SU-DHL-6 (cell line): ENCODE measurements at regions not wholly inside any gene's neighbourhood (a gene's known extent, or its start where the extent isn't known, plus 50 kb on each side); places are given as distances from the start of the nearest gene placed in this dataset.

Experiments
- H2AFZ ChIP-seq: fragments of 200-600 bp; sonication (generic); 2 replicates; pipeline ENCODE4 v1.6.1; 2014; ENCODE audit warnings: low read depth, mild to moderate bottlenecking, moderate library complexity, mixed read lengths, antibody characterized with exemption, low read length; ENCODE audit not compliant: severe bottlenecking
- H3F3A ChIP-seq: fragments of 200-600 bp; shearing (Covaris generic); 2 replicates; pipeline ENCODE4 v1.6.0; 2016; ENCODE audit warnings: antibody characterized with exemption, mild to moderate bottlenecking; ENCODE audit not compliant: insufficient read depth
- H3K27ac ChIP-seq: fragments of 200-600 bp; sonication (generic); 2 replicates; pipeline ENCODE4 v1.5.1; 2016; ENCODE audit warnings: low read depth, mild to moderate bottlenecking, low read length, moderate library complexity, mixed read lengths
- H3K27me3 ChIP-seq: fragments of 200-600 bp; sonication (generic), shearing (Covaris generic); 2 replicates; pipeline ENCODE4 v1.6.0; 2014; ENCODE audit warnings: mild to moderate bottlenecking, low read length
- H3K36me3 ChIP-seq: fragments of 200-600 bp; sonication (generic); 2 replicates; pipeline ENCODE4 v1.6.1; 2014; ENCODE audit warnings: mild to moderate bottlenecking, low read length, mixed read lengths
- H3K4me2 ChIP-seq: fragments of 300-600, 200-600 bp; shearing (Covaris generic), sonication (generic); 2 replicates; pipeline ENCODE4 v1.6.0; 2014; ENCODE audit warnings: low read length, low read depth, mild to moderate bottlenecking; ENCODE audit not compliant: poor library complexity, severe bottlenecking
- H3K4me3 ChIP-seq: fragments of 200-600 bp; sonication (generic); 2 replicates; pipeline ENCODE4 v1.5.1; 2014; ENCODE audit warnings: antibody characterized with exemption, low read length, mild to moderate bottlenecking, mixed read lengths; ENCODE audit not compliant: insufficient read depth, poor library complexity, severe bottlenecking
- H3K79me2 ChIP-seq: fragments of 200-600 bp; sonication (generic); 2 replicates; pipeline ENCODE4 v1.6.1; 2014; ENCODE audit warnings: mild to moderate bottlenecking, low read length, moderate library complexity; ENCODE audit not compliant: insufficient read depth
- H3K9ac ChIP-seq: fragments of 200-600 bp; sonication (generic); 2 replicates; pipeline ENCODE4 v1.7.0; 2014; ENCODE audit warnings: mild to moderate bottlenecking, low read length
- H3K9me2 ChIP-seq: fragments of 200-600 bp; sonication (generic); replicated peaks from 2 replicates; pipeline ENCODE4 v1.6.1; 2014; ENCODE audit warnings: low read length; ENCODE audit not compliant: insufficient read depth
- H3K9me3 ChIP-seq: fragments of 200-600 bp; sonication (generic); 2 replicates; pipeline ENCODE4 v1.6.1; 2014; ENCODE audit warnings: low read length, mixed read lengths; ENCODE audit not compliant: insufficient read depth
- H4K20me1 ChIP-seq: fragments of 200-600 bp; sonication (generic); 2 replicates; pipeline ENCODE4 v1.6.1; 2014; ENCODE audit warnings: low read depth, mild to moderate bottlenecking, antibody characterized with exemption, low read length, moderate library complexity, mixed read lengths
- EZH2phosphoT487 ChIP-seq: fragments of 200-600 bp; sonication (generic), shearing (Covaris generic); conservative IDR thresholded peaks from 2 replicates; pipeline ENCODE4 v1.6.1; 2018; ENCODE audit warnings: mild to moderate bottlenecking, antibody characterized with exemption, low read length, moderate library complexity, mixed read lengths
- TF ChIP-seq, protein P1 (sequence below): fragments of 200-600 bp; sonication (generic); IDR thresholded peaks from one replicate; pipeline ENCODE4 v1.5.1; 2017; ENCODE audit warnings: antibody characterized with exemption, mild to moderate bottlenecking, low read length, moderate library complexity; ENCODE audit not compliant: insufficient read depth, poor library complexity, severe bottlenecking

DNA sequence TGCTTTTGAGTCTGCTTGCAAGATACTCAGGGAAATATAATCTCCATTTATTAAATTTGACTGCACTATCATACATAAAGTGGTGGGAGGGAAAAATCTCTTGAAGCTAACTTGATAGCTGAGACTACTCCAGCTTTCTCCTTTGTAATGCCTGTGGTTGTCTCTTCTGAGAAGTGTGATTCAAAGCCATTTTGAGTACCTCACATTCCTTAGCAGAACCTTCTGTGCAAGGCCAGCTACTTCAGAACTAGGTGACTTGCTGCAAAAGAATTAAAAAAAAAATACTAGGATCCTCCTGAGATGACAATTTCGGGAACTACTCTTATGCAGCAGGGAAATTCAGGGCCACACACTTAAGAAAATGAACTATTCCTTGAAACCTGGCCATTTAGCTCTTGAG is 294.8 kb downstream of the MDFIC start:
- H3K79me2 ChIP-seq, result no peaks in the 10 kb centered on the region
- no peak overlapping the region for H3K27ac ChIP-seq
- no peaks in the 10 kb centered on the region for H3K9me3 ChIP-seq
- H3K4me3 ChIP-seq, result no peak overlapping the region
- TF ChIP-seq, protein P1, sequence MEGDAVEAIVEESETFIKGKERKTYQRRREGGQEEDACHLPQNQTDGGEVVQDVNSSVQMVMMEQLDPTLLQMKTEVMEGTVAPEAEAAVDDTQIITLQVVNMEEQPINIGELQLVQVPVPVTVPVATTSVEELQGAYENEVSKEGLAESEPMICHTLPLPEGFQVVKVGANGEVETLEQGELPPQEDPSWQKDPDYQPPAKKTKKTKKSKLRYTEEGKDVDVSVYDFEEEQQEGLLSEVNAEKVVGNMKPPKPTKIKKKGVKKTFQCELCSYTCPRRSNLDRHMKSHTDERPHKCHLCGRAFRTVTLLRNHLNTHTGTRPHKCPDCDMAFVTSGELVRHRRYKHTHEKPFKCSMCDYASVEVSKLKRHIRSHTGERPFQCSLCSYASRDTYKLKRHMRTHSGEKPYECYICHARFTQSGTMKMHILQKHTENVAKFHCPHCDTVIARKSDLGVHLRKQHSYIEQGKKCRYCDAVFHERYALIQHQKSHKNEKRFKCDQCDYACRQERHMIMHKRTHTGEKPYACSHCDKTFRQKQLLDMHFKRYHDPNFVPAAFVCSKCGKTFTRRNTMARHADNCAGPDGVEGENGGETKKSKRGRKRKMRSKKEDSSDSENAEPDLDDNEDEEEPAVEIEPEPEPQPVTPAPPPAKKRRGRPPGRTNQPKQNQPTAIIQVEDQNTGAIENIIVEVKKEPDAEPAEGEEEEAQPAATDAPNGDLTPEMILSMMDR, result no peak
- no peak for TF ChIP-seq EZH2phosphoT487
- H3K27me3 ChIP-seq, result no peaks in the 10 kb centered on the region
- H4K20me1 ChIP-seq, result no peaks in the 10 kb centered on the region
- no peaks in the 10 kb centered on the region for H3F3A ChIP-seq
- no peak overlapping the region for H3K9ac ChIP-seq
- H2AFZ ChIP-seq, result no peak overlapping the region
- H3K36me3 ChIP-seq, result no peaks in the 10 kb centered on the region
- no peaks in the 10 kb centered on the region for H3K9me2 ChIP-seq
- H3K4me2 ChIP-seq, result no peak overlapping the region

DNA sequence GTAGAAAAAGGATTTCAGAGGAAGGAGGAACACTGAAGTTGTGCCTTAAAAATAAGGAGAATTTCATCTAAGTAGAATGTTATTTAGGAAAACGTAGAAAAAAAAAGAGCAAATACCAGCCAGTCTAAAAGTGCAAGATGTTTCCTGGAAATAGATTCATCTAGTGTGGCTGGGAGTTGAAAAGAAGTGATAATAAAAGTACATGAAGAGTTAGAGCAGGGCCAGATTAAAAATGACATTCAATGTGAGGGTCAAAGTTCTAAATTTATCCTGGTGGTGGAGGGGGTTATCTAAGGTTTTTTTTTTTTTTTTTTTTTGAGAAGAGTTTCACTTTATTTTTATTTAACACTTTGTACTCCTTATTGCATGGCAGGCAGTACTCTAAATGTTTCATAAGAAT is 289.3 kb downstream of the MDFIC start:
- TF ChIP-seq EZH2phosphoT487, result no peak
- TF ChIP-seq, protein P1, result no peak

DNA sequence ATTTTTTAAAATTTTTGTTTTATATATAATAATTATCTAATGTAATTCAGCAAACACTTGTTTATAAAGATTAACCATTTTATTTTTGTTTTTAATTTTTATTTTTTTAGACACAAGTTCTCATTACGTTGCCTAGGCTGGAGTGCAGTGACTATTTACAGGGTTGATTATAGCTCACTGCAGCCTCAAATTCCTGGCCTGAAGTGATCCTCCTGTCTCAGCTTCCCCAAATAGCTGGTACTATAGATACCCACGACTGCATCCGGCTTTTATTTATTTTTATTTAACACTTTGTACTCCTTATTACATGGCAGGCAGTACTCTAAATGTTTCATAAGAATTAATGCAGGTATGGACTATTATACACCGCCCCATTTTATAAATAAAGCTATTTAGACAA is 288.7 kb downstream of the MDFIC start:
- Histone ChIP-seq H3F3A (no peaks in the 10 kb centered on the region), H3K36me3 (no peaks in the 10 kb centered on the region), H3K9me3 (no peaks in the 10 kb centered on the region), H3K27me3 (no peaks in the 10 kb centered on the region), H3K79me2 (no peaks in the 10 kb centered on the region), H3K27ac (no peak overlapping the region), H2AFZ (no peak overlapping the region), H3K4me3 (no peak overlapping the region), H3K9ac (no peak overlapping the region), H3K9me2 (no peaks in the 10 kb centered on the region; the same call in 1 of the 2 replicates), H3K4me2 (no peak overlapping the region), H4K20me1 (no peaks in the 10 kb centered on the region)
- TF ChIP-seq, protein P1, result no peak
- no peak for TF ChIP-seq EZH2phosphoT487

More for the DNA sequence above, 289.3 kb downstream of the MDFIC start:
- H3K27ac ChIP-seq, result no peak overlapping the region
- H3K79me2 ChIP-seq, result no peaks in the 10 kb centered on the region
- H3K9me2 ChIP-seq, result no peaks in the 10 kb centered on the region; the same call in 1 of the 2 replicates
- H3K4me3 ChIP-seq, result no peak overlapping the region
- no peaks in the 10 kb centered on the region for H3F3A ChIP-seq
- no peaks in the 10 kb centered on the region for H4K20me1 ChIP-seq
- no peak overlapping the region for H2AFZ ChIP-seq
- no peaks in the 10 kb centered on the region for H3K27me3 ChIP-seq
- no peaks in the 10 kb centered on the region for H3K9me3 ChIP-seq
- no peak overlapping the region for H3K9ac ChIP-seq
- H3K36me3 ChIP-seq, result no peaks in the 10 kb centered on the region
- H3K4me2 ChIP-seq, result no peak overlapping the region
